ENCODE measurements at regions not wholly inside any gene's neighbourhood (a gene's known extent, or its start where the extent isn't known, plus 50 kb on each side); places are given as distances from the start of the nearest gene placed in this dataset.
A peak's percentile ranks its signal among the peaks of the same experiment; 100 is the strongest.

- no peak overlapping the region for H3K4me3 ChIP-seq (replicated peaks; ENCODE audit: low read depth, low read length)
- TF ChIP-seq CTCF (IDR thresholded peaks at IDR 0.05; ENCODE audit: low read length, missing control alignments) = no peak
Observed at GRCh38 chr5:67831048-67831447, 384.5 kb upstream of the PIK3R1 start.

GRCh38 chr5:67827541-67827940 is 388.0 kb upstream of the PIK3R1 start:
- no peak for TF ChIP-seq CTCF (IDR thresholded peaks at IDR 0.05; ENCODE audit: low read length, missing control alignments)
- H3K4me3 ChIP-seq (replicated peaks; ENCODE audit: low read depth, low read length) = no peak overlapping the region
- DNase-seq (ENCODE audit: low read depth) = no peak

More at GRCh38 chr5:67831048-67831447, 384.5 kb upstream of the PIK3R1 start:
- DNase-seq (ENCODE audit: low read depth) = no peak

GRCh38 chr5:67824852-67825251 is 390.7 kb upstream of the PIK3R1 start:
- no peak for DNase-seq (ENCODE audit: low read depth)
- no peak for TF ChIP-seq CTCF (IDR thresholded peaks at IDR 0.05; ENCODE audit: low read length, missing control alignments)

GRCh38 chr5:67817652-67818051 is 397.9 kb upstream of the PIK3R1 start:
- DNase-seq (ENCODE audit: low read depth) = no peak
- TF ChIP-seq CTCF (IDR thresholded peaks at IDR 0.05; ENCODE audit: low read length, missing control alignments) = no peak
- no peak overlapping the region for H3K4me3 ChIP-seq (replicated peaks; ENCODE audit: low read depth, low read length)

More at GRCh38 chr5:67824852-67825251, 390.7 kb upstream of the PIK3R1 start:
- no peak overlapping the region for H3K4me3 ChIP-seq (replicated peaks; ENCODE audit: low read depth, low read length)

- no peak overlapping the region for H3K4me3 ChIP-seq (replicated peaks; ENCODE audit: low read depth, low read length)
- DNase-seq (ENCODE audit: low read depth) = no peak
- no peak for TF ChIP-seq CTCF (IDR thresholded peaks at IDR 0.05; ENCODE audit: low read length, missing control alignments)
Observed at GRCh38 chr5:67816456-67816855, 399.1 kb upstream of the PIK3R1 start.

- TF ChIP-seq CTCF (IDR thresholded peaks at IDR 0.05; ENCODE audit: low read length, missing control alignments) = no peak
- peak; percentile 23 for DNase-seq (ENCODE audit: low read depth)
- no peak overlapping the region for H3K4me3 ChIP-seq (replicated peaks; ENCODE audit: low read depth, low read length)
Observed at GRCh38 chr5:67815455-67816391, 399.8 kb upstream of the PIK3R1 start.
